ENCODE measurements at regions not wholly inside any gene's neighbourhood (a gene's known extent, or its start where the extent isn't known, plus 50 kb on each side); places are given as distances from the start of the nearest gene placed in this dataset.
"Not testable (repeated sequence)": the region's sequence is repeated elsewhere in the genome, so short reads cannot be mapped to it uniquely, and the experiment has no call there.

GRCh38 chr1:194394676-194395075 lies 1208.3 kb upstream of the B3GALT2 start:
- no peak for DNase-seq (ENCODE audit: low spot score)
- intact Hi-C loops (cut with DNase I) = no loop called here

- intact Hi-C loops (cut with DNase I) = no loop called here
Measured at GRCh38 chr1:194387531-194387930, 1201.1 kb upstream of the B3GALT2 start.

GRCh38 chr1:194378517-194378916 lies 1192.1 kb upstream of the B3GALT2 start:
- DNase-seq (ENCODE audit: low spot score) = no peak
- intact Hi-C loops (cut with DNase I) = no loop called here

More at GRCh38 chr1:194387531-194387930, 1201.1 kb upstream of the B3GALT2 start:
- DNase-seq (ENCODE audit: low spot score) = no peak

GRCh38 chr1:194374649-194375048 lies 1188.2 kb upstream of the B3GALT2 start:
- no peak for DNase-seq (ENCODE audit: low spot score)
- intact Hi-C loops (cut with DNase I) = loop anchor here in 1 of 2 donors (5.0 kb wide), 1 partner anchor 137 kb away; no protein-coding TSS in a partner anchor

GRCh38 chr1:194372266-194372665 lies 1185.9 kb upstream of the B3GALT2 start:
- intact Hi-C loops (cut with DNase I) = loop anchor here in 1 of 2 donors (5.0 kb wide), 1 partner anchor 135 kb away; no protein-coding TSS in a partner anchor
- DNase-seq (ENCODE audit: low spot score) = no peak

GRCh38 chr1:194369622-194370021 lies 1183.2 kb upstream of the B3GALT2 start:
- DNase-seq (ENCODE audit: low spot score) = no peak
- intact Hi-C loops (cut with DNase I) = loop anchor here in 1 of 2 donors (5.0 kb wide), 1 partner anchor 132 kb away; no protein-coding TSS in a partner anchor

GRCh38 chr1:194369060-194369459 lies 1182.6 kb upstream of the B3GALT2 start:
- DNase-seq (ENCODE audit: low spot score) = no peak
- intact Hi-C loops (cut with DNase I) = no loop called here

GRCh38 chr1:194367121-194367520 lies 1180.7 kb upstream of the B3GALT2 start:
- intact Hi-C loops (cut with DNase I) = no loop called here
- no peak for DNase-seq (ENCODE audit: low spot score)

GRCh38 chr1:194366705-194367104 lies 1180.3 kb upstream of the B3GALT2 start:
- DNase-seq (ENCODE audit: low spot score) = no peak
- intact Hi-C loops (cut with DNase I) = no loop called here

GRCh38 chr1:194362327-194362726 lies 1175.9 kb upstream of the B3GALT2 start:
- no peak for DNase-seq (ENCODE audit: low spot score)
- intact Hi-C loops (cut with DNase I) = no loop called here

- DNase-seq (ENCODE audit: low spot score) = no peak
- intact Hi-C loops (cut with DNase I) = no loop called here
Measured at GRCh38 chr1:194361374-194362131, 1175.1 kb upstream of the B3GALT2 start.

GRCh38 chr1:194358208-194358581 lies 1171.8 kb upstream of the B3GALT2 start:
- intact Hi-C loops (cut with DNase I) = no loop called here
- peak; percentile 77 for DNase-seq (ENCODE audit: low spot score)

- peak; percentile 48 for DNase-seq (ENCODE audit: low spot score)
- intact Hi-C loops (cut with DNase I) = not testable (repeated sequence)
Measured at GRCh38 chr1:194357573-194358207, 1171.3 kb upstream of the B3GALT2 start.

- intact Hi-C loops (cut with DNase I) = no loop called here
- peak; percentile 47 for DNase-seq (ENCODE audit: low spot score)
Measured at GRCh38 chr1:194355488-194356106, 1169.2 kb upstream of the B3GALT2 start.

GRCh38 chr1:194353121-194353520 lies 1166.7 kb upstream of the B3GALT2 start:
- intact Hi-C loops (cut with DNase I) = no loop called here
- no peak for DNase-seq (ENCODE audit: low spot score)

- intact Hi-C loops (cut with DNase I) = no loop called here
- DNase-seq (ENCODE audit: low spot score) = no peak
Measured at GRCh38 chr1:194347200-194347599, 1160.8 kb upstream of the B3GALT2 start.

- no peak for DNase-seq (ENCODE audit: low spot score)
- intact Hi-C loops (cut with DNase I) = loop anchor here in 1 of 2 donors (5.0 kb wide), 1 partner anchor 1090 kb away; no protein-coding TSS in a partner anchor
Measured at GRCh38 chr1:194342484-194343262, 1156.3 kb upstream of the B3GALT2 start.

- intact Hi-C loops (cut with DNase I) = loop anchor here in 1 of 2 donors (5.0 kb wide), 1 partner anchor 1091 kb away; no protein-coding TSS in a partner anchor
- DNase-seq (ENCODE audit: low spot score) = no peak
Measured at GRCh38 chr1:194341587-194341986, 1155.2 kb upstream of the B3GALT2 start.

- no peak for DNase-seq (ENCODE audit: low spot score)
- intact Hi-C loops (cut with DNase I) = no loop called here
Measured at GRCh38 chr1:194339471-194339870, 1153.1 kb upstream of the B3GALT2 start.

Data from posterior vena cava (tissue), 2 donors.